HCT116 (cell line): ENCODE measurements at regions not wholly inside any gene's neighbourhood (a gene's known extent, or its start where the extent isn't known, plus 50 kb on each side); places are given as distances from the start of the nearest gene placed in this dataset.

Source experiments
- CTCF ChIP-seq, 3 experiments: fragments of 200-600 bp in 1 of 3; sonication (generic) in 1 of 3; IDR thresholded peaks in 2 of 3; conservative IDR thresholded peaks in 1 of 3; 2 replicates each; pipeline ENCODE4 v1.5.1; 2012 to 2017; ENCODE audit warnings: low read depth in 2 of 3, low read length in 2 of 3, antibody characterized with exemption in 1 of 3, borderline replicate concordance in 1 of 3, control low read depth in 1 of 3, mild to moderate bottlenecking in 1 of 3, mixed read lengths in 1 of 3, mixed run types in 1 of 3, moderate library complexity in 1 of 3; ENCODE audit not compliant: insufficient read depth in 1 of 3
- MAX ChIP-seq: IDR thresholded peaks from 2 replicates; pipeline ENCODE4 v1.6.1; 2012
- TF ChIP-seq, protein P1 (sequence below): IDR thresholded peaks from 2 replicates; pipeline ENCODE4 v1.6.1; 2012; ENCODE audit warnings: low read depth

GRCh38 chrX:4764888-4765287 is 1051.4 kb upstream of the PRKX start:
- TF ChIP-seq MAX (no peak), CTCF (IDR thresholded peaks at IDR 0.05 in 2 of 3, conservative IDR thresholded peaks at IDR 0.05 in 1 of 3; ENCODE audit: borderline replicate concordance in 1 of 3, insufficient read depth in 1 of 3, low read depth in 2 of 3, low read length in 2 of 3) (no peak)
- TF ChIP-seq, protein P1, sequence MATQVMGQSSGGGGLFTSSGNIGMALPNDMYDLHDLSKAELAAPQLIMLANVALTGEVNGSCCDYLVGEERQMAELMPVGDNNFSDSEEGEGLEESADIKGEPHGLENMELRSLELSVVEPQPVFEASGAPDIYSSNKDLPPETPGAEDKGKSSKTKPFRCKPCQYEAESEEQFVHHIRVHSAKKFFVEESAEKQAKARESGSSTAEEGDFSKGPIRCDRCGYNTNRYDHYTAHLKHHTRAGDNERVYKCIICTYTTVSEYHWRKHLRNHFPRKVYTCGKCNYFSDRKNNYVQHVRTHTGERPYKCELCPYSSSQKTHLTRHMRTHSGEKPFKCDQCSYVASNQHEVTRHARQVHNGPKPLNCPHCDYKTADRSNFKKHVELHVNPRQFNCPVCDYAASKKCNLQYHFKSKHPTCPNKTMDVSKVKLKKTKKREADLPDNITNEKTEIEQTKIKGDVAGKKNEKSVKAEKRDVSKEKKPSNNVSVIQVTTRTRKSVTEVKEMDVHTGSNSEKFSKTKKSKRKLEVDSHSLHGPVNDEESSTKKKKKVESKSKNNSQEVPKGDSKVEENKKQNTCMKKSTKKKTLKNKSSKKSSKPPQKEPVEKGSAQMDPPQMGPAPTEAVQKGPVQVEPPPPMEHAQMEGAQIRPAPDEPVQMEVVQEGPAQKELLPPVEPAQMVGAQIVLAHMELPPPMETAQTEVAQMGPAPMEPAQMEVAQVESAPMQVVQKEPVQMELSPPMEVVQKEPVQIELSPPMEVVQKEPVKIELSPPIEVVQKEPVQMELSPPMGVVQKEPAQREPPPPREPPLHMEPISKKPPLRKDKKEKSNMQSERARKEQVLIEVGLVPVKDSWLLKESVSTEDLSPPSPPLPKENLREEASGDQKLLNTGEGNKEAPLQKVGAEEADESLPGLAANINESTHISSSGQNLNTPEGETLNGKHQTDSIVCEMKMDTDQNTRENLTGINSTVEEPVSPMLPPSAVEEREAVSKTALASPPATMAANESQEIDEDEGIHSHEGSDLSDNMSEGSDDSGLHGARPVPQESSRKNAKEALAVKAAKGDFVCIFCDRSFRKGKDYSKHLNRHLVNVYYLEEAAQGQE, result no peak
